HG02970 (cell line): ENCODE measurements at regions not wholly inside any gene's neighbourhood (a gene's known extent, or its start where the extent isn't known, plus 50 kb on each side); places are given as distances from the start of the nearest gene placed in this dataset.
"Not testable (repeated sequence)": the region's sequence is repeated elsewhere in the genome, so short reads cannot be mapped to it uniquely, and the experiment has no call there.

Source experiments
- ATAC-seq: cut with Tn5 transposase; IDR thresholded peaks from one replicate; pipeline ENCODE4 v1.9.1; 2021; ENCODE audit warnings: mild to moderate bottlenecking, moderate library complexity, moderate number of reproducible peaks; ENCODE audit not compliant: unreplicated experiment, low FRiP score

DNA sequence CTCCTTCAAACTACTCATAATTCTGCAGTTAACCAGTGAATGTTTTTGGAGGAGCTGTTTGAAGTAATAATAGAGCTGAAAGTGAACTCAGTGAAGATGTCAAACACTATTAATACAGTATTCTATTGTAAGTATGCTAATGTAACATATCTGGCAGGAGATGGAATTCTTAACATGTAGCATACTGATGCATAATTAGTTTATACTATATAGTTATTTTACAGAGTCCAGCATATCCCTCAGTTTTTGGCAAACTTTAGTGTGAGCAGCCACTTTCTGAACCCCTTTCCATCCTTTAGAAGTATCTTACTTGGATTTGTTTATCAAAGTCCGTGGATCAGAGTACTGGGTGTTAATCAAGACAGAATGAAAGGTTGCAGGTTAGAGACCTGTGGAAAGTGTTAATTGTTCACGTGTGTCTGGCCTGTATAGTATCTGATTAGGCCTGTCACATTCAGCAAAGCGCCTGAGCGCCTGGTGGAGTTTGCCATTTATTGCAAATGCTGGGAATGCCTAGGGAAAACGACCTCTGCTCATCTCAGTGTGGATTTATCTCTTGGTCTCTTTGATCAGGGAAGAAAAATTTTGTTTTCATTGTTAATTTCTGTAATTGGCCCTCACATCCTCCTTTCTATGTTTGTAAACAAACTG lies 251.7 kb upstream of the MAD2L1 start:
- no peak for ATAC-seq

DNA sequence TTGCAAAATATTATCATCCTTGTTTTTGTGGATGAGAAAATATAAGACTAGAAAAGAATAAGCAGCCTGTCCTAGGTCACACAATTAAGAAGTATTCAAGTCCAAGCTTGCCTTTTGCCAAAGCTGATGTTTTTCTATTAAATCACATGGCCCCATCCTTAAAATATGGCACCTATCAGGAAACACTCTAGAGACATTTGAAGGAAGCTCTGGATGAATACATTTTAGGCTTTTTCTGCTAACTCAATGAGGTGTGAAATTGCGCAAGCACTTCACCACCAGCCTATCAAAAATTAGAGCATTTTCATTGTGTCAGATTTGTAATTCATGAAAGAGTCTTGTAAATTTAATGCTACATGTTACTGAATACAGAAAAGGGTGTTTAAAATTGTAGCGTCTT lies 251.1 kb upstream of the MAD2L1 start:
- no peak for ATAC-seq

DNA sequence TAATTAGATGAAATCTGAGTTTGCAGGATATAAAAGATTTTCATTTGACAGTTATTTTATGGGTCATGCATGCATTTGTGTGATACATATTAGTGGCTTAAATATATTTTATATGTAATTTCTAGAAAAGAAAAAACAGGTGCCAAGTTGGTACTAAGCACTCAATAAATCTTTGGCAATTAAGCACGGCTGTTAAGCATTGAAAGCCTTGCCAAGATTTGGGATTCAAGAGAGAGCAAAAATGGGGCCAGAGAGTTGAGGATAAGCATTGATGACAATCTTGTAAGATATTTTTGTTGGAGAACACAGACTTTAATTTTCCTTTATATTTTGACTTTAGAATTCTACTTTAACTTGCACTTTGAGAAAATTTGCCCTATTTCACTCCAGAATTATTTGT lies 249.8 kb upstream of the MAD2L1 start:
- no peak for ATAC-seq

DNA sequence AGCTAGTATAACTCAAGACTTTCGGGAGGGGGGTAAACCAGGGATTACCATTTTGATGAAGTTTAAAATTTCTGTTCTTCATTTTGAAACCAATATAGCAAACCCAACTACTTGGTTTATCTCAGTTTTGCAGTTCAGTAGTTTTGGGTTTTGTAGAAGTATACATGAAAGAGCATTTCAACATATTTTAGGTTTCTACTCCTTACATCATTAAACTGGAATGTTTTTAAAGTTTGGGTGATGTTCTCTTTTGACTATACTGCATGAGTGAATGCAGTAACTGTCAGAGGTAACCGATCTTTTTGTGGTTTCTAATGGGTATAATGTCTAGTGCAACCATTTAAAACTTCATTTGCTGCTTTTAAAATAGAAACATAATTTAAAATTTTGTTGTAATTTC lies 248.3 kb upstream of the MAD2L1 start:
- no peak for ATAC-seq

DNA sequence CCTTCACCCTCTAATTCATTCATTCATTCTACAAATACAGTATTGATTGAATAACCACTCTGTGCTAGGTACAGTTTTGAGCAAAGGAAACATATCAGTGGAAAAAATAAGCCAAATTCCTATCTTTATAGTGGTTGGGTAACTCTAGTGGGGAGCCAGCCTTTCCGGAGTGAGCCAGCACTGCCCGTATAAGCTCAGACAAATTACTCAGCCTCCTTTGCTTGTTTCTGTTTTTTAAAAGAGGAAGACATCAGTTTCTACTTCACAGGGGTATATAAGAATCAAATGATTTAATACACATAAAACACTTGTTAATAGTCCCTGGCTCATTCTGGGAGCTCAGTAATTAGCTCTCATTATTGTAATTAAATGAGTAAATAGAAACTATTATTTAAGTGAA lies 238.2 kb upstream of the MAD2L1 start:
- no peak for ATAC-seq

DNA sequence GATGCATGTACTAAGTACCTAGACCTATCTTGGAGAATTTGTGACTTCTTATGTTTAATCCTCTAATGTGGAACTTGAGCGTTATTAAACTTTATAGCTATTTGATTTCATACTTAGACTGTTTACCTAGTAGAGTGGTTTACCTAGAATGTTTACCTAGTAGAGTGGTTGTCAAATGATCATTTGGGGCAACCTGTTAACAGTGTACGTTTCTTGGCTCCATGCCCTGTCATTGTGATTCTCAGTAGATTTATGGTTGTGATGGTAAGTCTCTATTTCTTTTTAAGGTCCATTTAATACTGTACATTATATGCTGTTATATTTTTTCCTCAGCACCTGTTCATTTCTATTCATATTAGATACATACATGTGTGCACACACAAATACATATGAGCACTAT lies 233.0 kb upstream of the MAD2L1 start:
- ATAC-seq: no peak

DNA sequence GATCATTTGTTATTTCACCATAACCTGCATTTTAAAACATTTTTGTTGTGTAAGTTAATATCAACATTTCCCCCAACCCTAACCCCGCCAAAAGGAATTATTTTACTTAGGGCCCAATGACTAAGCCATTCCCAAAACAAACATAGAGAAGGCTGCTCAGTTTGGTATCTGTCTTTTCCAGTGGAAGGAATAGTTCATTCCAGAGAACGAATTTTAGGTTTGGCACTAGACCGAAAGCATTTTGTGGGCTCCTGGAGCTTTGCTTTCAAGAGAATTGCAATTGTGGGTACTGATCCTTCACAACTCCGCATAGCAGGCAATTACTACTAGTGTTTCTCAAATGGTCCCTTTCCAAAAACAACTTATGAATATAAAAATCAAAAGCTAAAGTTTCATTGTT lies 226.7 kb upstream of the MAD2L1 start:
- no peak for ATAC-seq

DNA sequence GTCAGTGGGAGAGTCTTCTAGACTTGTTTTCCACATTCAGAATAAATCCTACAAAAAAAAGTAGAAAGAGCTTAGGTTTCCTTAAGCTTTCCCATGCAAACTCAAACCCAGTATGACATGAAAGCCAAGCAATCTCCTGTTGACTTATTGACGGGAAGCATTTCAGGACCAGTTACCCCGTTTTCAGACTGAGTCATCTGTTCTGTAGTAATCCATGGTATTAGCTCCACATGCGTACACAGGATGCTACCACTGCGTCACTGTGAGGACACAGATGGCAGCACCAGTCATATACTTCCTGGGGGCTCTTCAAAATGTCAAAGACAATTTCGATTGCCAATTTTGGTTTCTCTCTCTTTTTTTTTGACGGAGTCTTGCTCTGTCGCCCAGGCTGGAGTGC lies 224.9 kb upstream of the MAD2L1 start:
- ATAC-seq: no peak

DNA sequence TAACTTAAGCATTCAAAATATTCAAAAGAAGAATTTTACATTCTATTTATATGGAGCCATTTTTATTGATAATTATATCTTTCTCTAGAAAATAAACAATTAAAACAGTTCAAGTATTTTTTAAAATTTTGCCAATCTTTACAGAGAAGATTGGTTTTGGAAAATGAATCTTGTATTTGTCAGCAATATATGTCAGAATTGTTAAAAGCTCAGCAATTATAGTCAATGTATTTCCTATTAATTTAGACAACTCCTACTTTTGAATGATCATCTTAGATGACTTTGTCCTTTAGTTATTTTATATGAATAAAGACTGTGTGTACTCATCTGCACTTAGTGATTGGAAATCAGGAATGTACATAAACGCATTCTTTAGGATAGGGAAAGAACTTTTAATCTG lies 223.9 kb upstream of the MAD2L1 start:
- no peak for ATAC-seq

DNA sequence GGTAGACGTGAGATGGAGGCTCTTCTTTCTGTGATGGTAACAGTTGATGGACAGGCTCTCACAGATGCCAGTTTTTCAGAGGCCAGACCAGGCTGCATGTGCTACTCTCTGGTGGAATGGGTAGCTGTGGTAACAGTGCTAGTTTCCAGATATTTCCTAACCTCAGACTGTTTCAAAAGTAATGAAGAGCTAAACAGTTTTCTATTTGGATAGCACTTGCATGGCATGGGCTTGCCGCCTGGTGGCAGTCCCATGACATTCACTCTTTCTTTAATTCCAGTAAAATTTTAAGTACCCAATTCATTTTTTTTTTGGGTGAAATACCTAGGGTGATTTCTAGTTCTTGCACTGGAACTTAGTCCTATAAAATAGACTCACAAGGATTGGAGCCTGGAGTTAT lies 220.2 kb upstream of the MAD2L1 start:
- no peak for ATAC-seq

DNA sequence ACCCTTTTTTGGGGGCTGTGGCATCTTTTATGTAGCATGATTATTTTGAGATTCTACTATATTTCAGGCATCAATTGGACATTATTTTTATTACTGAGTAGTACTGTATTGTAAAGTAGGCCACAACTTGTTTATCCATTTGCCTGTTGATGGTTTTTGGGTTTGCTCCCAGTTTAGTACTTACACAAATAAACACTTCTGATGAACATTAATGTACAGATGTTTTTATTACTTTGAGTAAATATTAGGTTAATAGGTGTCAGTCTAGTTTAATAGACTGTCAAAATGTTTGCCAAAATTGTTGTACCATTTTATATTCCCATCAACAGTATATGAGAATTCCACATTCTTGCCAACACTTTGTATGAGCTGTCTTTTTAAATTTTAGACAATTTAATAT lies 214.9 kb upstream of the MAD2L1 start:
- no peak for ATAC-seq

DNA sequence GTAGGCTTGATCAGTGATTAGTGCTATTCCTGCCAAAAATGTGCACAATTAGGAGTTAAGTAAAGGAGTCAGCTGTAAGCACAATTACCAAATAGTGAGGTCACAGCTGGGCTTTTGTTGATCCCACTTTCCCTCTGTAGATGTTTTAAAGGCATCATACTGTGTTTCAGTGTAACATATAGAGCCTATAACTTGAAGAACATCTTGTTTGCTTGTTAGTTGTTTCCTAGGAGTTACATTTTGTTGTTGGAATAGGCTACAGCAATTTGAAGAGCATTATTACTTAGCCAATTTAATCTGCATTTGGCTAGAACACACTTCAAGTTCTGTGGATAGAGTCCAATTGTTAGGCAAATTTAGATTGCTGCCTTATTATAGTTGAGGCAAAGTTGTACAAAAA lies 210.7 kb upstream of the MAD2L1 start:
- ATAC-seq: no peak

DNA sequence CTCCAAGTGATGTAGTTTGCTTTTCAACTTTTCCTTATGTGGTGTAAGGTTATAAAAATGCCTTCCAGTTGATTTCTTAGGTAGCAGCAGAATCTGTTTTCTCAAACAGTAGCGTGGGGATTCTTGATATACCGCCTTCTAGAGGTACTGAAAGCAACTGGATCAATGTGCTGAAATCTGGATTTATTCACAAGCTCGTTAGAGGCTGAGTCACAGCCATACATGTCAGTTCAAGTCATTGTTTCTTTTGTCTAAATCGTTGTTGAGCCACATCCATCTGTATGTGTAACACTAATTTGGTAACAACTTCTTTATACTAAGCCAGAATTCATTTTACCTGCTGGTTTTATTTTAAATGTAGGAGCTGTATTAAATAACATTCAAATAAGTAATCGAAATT lies 200.0 kb upstream of the MAD2L1 start:
- no peak for ATAC-seq

DNA sequence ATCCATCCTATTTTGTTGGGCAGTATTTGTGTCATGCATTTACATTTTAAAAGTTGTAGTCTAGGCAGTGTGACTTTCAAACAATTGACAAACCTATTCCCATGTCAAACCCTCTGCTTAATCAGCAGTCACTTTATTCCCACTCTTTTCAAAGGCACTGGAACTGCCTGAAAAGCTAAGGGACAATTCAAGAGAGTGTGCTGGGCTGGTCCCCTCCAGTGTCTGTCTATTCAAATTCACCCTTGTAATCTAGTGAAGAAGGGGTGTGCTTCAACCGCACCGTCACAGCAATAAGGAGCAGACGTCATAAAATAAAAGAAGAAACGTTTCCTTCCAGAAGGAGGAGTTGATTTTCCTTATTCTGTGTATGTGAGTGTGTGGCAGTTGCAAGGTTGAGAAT lies 197.0 kb upstream of the MAD2L1 start:
- ATAC-seq: no peak

DNA sequence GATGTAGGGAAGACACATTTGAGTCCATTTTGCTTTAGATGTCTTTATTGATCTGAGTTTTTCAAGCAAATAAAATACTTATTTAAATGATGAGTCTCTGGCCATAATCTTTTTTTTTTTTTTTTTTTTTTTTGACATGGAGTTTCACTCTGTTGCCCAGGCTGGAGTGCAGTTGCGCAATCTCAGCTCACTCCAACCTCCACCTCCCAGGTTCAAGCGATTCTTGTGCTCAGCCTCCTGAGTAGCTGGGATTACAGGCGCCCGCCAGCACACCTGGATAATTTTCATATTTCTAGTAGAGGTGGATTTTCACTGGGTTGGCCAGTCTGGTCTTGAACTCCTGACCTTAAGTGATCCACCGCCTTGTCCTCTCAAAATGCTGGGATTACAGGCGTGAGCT lies 194.5 kb upstream of the MAD2L1 start:
- ATAC-seq: no peak

DNA sequence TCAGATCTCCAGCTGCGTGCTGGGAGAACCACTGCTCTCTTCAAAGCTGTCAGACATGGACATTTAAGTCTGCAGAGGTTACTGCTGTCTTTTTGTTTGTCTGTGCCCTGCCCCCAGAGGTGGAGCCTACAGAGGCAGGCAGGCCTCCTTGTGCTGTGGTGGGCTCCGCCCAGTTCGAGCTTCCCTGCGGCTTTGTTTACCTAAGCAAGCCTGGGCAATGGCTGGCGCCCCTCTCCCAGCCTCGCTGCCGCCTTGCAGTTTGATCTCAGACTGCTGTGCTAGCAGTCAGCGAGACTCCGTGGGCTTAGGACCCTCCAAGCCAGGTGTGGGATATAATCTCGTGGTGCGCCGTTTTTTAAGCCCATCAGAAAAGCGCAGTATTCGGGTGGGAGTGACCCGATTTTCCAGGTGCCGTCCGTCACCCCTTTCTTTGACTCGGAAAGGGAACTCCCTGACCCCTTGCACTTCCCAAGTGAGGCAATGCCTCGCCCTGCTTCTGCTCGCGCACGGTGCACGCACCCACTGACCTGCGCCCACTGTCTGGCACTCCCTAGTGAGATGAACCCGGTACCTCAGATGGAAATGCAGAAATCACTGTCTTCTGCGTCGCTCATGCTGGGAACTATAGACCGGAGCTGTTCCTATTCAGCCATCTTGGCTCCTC lies 189.6 kb upstream of the MAD2L1 start:
- not testable (repeated sequence) for ATAC-seq

DNA sequence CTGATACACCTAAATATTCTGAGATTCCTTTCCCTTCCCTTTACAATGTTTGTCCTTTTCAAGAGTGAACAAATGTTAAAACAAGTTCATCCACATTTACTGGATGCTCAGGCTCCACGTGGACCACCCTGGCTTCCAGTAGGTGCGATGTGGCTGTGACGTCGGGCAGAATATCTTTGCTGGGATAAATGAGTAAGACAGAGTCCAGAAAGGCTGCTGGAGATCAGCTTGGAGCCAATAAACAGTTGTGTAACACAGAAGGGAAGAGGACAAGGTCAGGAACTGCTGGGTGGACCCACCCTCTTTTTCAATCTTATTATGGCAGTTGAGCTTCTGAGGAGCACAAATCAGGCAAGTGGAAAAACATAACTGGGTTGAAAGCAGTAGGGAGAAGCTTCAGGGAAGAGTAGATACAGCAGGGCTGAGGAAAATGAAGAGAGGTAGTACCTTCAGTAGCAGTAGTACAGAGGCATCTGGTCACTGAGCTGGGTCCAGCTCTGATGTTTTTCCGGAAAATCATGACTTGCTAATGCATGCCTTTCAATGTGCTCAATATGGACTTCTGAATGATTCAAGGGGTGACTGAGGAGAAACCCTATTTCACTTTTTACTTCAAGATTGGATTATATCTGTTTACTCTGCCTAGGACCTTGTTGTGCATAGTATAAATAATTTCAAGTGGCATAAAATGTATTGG lies 171.8 kb upstream of the MAD2L1 start:
- no peak for ATAC-seq

DNA sequence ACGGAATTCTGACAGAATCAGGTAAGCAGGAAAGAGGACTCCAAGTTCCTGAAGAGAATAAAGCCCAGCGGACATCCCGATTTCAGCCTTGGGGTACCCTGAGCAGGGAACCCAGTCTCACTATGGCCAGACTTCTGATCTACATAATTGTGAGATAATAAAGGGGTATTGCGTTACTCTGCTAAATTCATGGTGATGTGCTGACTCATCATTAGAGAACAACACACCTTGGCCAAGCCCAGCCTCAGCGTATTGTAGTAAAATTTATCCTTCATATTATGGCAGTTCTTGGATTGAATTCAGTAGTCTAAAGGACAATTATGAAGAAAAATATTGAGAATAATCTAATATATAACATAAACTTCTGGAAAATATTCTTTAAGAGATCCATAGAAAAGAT lies 170.2 kb upstream of the MAD2L1 start:
- ATAC-seq: no peak

DNA sequence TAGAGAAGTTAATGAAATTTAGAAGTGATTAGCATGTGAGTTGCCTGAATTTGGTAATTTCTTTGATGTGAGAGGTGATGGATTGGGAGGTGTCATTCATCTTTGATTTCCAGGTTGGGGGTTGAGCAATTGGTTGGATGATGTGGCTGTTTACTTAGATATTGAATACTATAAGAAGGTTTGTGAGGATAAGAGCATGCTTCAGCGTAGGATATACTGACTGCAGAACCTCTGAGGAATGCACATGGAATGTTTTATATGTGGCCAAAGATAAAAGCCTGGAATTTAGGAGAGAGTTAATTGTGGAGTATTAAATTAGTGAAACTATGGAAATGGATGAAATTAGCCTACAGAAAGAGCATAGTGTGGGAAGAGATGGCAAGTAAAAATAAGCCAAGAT lies 165.4 kb upstream of the MAD2L1 start:
- no peak for ATAC-seq

DNA sequence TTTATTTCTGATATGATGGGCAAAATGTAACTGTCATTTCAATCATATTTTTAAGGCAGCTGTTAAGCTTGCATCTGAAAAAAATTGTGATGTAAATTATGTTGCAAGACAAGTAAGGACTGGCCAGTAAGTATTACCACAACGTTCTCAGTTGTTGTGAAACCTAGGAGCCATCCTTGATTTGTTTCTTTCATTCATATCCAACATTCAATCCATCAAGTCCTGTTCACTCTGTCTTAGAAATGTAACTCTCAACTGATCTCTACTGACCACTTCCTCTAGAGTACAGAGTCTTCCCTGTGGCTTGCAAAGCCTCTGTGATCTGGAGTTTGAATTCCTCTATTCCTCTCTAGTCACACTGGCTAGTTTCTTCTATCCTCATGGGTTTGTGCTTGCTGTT lies 161.4 kb upstream of the MAD2L1 start:
- ATAC-seq: no peak

DNA sequence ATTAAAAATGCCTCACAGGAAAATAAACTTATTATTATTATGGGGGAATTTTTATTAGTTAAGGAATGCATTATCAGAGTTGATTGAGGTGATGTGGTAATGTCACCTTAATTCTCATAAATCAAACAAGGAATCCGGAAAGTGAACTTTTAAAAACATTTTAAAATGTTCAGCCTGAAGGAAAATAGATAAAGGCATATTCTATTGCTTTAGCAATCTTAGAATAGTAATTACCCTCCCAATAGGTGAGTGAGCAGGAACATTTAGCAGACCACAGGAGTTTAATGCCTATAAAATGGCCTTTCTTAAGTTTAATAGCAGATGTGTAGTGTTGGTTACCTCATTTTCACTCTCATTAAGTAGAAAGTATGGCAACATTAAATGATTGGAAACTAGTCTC lies 160.9 kb upstream of the MAD2L1 start:
- ATAC-seq: no peak

DNA sequence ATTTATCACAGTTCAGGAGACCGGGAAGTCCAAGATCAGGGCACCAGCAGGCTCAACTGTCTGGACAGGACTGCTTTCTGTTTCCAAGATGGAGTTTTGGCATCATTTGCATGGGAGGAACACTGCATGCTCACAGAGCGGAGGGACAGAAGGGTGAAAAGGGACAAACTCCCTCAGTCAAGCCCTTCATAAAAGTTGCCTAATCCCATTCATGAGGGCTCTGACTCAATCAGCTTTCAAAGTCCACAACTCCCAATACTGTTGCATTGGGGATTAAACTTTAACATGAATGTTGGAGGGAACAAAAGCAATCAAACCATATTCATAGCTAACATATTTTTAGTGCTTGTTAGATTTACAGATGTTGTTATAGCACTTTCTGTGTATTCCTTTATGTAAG lies 158.9 kb upstream of the MAD2L1 start:
- ATAC-seq: no peak
